HepG2 (cell line): ENCODE measurements at regions not wholly inside any gene's neighbourhood (a gene's known extent, or its start where the extent isn't known, plus 50 kb on each side); places are given as distances from the start of the nearest gene placed in this dataset.

ENCODE experiments used
- CSRNP1 ChIP-seq: sonication (generic); formaldehyde crosslinking; IDR thresholded peaks from 2 replicates; pipeline ENCODE4 v1.8.1; 2023; ENCODE audit warnings: mild to moderate bottlenecking, missing genetic modification reagents
- CTCF ChIP-seq: sonication (generic); formaldehyde crosslinking; IDR thresholded peaks from 2 replicates; pipeline ENCODE4 v1.5.0; 2020; ENCODE audit warnings: mild to moderate bottlenecking, missing genetic modification reagents, moderate library complexity
- MXD3 ChIP-seq: IDR thresholded peaks from 2 replicates; pipeline ENCODE4 v1.6.1; 2016; ENCODE audit warnings: mild to moderate bottlenecking, missing biosample characterization, missing genetic modification reagents
- NONO ChIP-seq, 2 experiments: fragments of 450-650 bp in 1 of 2; sonication (generic) in 1 of 2; formaldehyde crosslinking in 1 of 2; IDR thresholded peaks in 1 of 2; conservative IDR thresholded peaks in 1 of 2; 2 replicates each; pipeline versions ENCODE4 v1.6.1 to v1.8.0; 2017 to 2022; ENCODE audit warnings: mild to moderate bottlenecking in 1 of 2, missing genetic modification reagents in 1 of 2, moderate library complexity in 1 of 2
- TBP ChIP-seq: sonication (generic); formaldehyde crosslinking; IDR thresholded peaks from 2 replicates; pipeline ENCODE4 v1.5.0; 2020; ENCODE audit warnings: missing genetic modification reagents
- ZBTB46 ChIP-seq: sonication (generic); formaldehyde crosslinking; IDR thresholded peaks from 2 replicates; pipeline ENCODE4 v1.4.0; 2020; ENCODE audit warnings: mild to moderate bottlenecking, missing genetic modification reagents, borderline replicate concordance
- ZNF350 ChIP-seq: sonication (generic); formaldehyde crosslinking; IDR thresholded peaks from 2 replicates; pipeline ENCODE4 v1.4.0; 2020; ENCODE audit warnings: mild to moderate bottlenecking, low read depth, missing genetic modification reagents, borderline replicate concordance
- ZNF850 ChIP-seq: sonication (generic); formaldehyde crosslinking; conservative IDR thresholded peaks from 2 replicates; pipeline ENCODE4 v1.9.0; 2021; ENCODE audit warnings: mild to moderate bottlenecking, missing genetic modification reagents

- TF ChIP-seq CTCF (CRISPR knock-in tag): no peak
- no peak for TF ChIP-seq CSRNP1 (CRISPR knock-in tag)
- TF ChIP-seq NONO (IDR thresholded peaks at IDR 0.05): no peak
- TF ChIP-seq NONO (CRISPR knock-in tag; conservative IDR thresholded peaks at IDR 0.05): no peak
- TF ChIP-seq ZNF350 (CRISPR knock-in tag): no peak
- TF ChIP-seq ZBTB46 (CRISPR knock-in tag): no peak
- TF ChIP-seq MXD3 (CRISPR knock-in tag): no peak
- TF ChIP-seq ZNF850 (CRISPR knock-in tag): no peak
- TF ChIP-seq TBP (CRISPR knock-in tag): no peak
Measured at GRCh38 chr6:126113261-126113660, 126.9 kb downstream of the TRMT11 start.
